ENCODE measurements at regions not wholly inside any gene's neighbourhood (a gene's known extent, or its start where the extent isn't known, plus 50 kb on each side); places are given as distances from the start of the nearest gene placed in this dataset.
"Not testable (repeated sequence)": the region's sequence is repeated elsewhere in the genome, so short reads cannot be mapped to it uniquely, and the experiment has no call there.

GRCh38 chr5:83001796-83002381, 75.3 kb downstream of the TMEM167A start:
- no peak for DNase-seq

- no peak for DNase-seq
Measured at GRCh38 chr5:83000922-83001321, 76.3 kb downstream of the TMEM167A start.

DNA sequence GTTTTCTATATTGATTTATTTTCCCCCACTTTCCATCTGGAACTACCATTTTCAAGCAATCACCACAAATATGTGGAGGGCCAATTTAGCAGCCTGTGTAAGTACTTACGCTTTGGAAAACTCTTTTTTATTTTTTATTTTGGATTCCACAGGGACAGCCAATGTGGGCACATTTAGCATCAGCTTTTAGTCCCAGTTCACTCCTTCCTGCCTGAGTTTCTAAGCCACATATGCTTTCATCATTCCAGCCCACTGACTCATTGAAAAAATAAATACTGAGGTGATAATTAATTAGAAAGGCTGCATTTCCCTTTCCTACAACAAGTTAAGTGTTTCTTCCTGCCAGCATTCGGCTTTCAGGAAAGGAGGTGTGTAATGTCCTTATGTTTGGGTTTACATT, 76.8 kb downstream of the TMEM167A start:
- DNase-seq = no peak

DNA sequence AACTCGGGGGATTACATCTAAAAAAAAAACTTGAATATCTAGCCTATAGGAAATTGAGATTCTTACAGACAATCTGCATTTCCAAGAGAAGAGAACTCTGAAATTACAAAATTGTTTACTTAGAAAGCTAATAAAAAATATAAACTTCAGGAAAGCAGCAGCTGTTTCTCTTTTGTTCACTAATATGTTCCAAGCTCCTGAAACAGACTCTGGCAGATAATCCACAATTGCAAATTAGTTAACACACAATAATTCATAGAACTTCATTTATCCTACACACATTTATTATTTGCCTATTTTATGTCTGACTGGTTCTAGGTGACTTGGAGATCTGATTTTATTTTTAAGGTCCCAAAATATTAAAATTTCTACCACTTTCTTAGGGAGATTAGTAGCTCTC, 83.8 kb downstream of the TMEM167A start:
- DNase-seq = no peak

GRCh38 chr5:82992646-82993045, 84.5 kb downstream of the TMEM167A start:
- DNase-seq = no peak

GRCh38 chr5:82991678-82992323, 85.4 kb downstream of the TMEM167A start:
- DNase-seq = no peak

- DNase-seq = no peak
Measured at GRCh38 chr5:82991059-82991458, 86.1 kb downstream of the TMEM167A start.

DNA sequence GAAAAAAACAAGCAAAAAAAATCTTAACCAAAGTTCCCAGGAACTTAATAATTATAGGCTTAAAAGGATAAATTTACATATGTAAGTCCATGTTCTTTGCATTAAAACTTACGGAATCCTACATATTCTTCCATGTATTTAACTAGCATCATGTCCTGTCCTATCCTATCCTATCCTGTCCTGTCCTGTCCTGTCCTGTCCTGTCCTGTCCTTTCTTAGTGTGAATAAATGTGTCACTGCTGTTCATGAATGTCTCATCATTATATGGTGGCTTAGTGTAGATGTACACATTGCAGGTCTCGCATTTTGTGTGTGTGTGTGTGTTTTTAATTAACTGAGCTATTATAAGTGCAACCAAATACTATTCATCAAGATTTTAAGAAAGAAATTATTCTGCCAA, 90.0 kb downstream of the TMEM167A start:
- no peak for DNase-seq

- DNase-seq = no peak
Measured at GRCh38 chr5:82986404-82986803, 90.8 kb downstream of the TMEM167A start.

- no peak for DNase-seq
Measured at GRCh38 chr5:82985763-82986162, 91.4 kb downstream of the TMEM167A start.

DNA sequence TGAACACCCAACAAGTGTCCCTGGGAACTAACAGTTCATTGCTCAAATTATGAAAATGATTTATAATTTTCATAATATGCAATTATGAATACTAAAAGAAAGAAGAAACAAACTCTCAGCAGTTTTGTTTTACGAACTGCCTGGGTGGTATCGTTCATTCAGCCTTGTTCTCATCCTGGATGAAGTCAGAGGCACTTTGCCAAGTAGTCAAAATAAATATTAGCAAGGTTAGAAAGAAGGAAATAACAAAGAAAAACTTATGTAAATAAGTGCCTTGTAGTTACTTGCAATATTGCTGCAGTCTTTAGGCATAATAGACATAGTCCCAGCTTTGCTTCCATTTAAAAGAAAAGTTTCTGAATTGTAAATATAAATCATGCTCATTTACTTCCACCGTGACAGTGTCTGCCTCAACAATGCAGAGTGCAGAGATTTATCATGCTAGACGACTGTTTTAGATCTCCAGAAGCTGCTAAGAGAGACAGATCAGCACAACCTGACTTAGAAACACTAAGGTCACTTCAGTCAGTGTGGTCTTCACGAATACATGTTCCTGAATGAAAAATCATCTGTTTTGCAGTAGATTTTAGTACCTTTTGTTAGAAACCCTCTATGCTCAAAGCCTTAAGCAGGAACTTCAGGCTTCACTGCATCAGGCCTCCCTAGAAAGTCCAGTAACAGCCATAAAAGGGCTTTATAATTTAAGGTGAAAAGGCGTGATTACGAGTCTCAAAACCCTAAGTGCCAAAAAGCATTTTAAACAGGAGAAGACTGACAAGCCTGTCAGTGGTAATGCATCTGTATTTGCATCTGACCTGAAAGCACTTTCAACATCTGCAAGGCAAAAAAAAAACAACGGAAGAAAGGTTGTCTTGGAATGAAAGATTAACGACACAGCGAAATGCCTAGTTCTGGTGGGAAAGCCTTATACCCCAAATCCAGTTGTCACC, 92.1 kb downstream of the TMEM167A start:
- DNase-seq = no peak

- no peak for DNase-seq
Measured at GRCh38 chr5:82982846-82983245, 94.3 kb downstream of the TMEM167A start.

DNA sequence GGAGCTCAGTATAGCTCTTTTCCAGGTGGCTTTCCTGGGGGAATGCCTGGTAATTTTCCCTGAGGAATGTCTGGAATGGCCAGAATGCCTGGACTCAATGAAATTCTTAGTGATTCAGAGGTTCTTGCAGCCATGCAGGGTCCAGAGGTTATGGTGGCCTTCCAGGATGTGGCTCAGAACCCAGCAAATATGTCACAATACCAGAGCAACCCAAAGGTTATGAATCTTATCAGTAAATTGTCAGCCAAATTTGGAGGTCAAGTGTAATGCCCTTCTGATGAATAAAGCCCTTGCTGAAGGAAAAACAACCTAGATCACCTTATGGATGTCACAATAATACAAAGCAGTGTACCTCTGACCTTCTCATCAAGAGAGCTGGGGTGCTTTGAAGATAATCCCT, 100.3 kb downstream of the TMEM167A start:
- not testable (repeated sequence) for DNase-seq

- DNase-seq = no peak
Measured at GRCh38 chr5:82975812-82976211, 101.4 kb downstream of the TMEM167A start.

DNA sequence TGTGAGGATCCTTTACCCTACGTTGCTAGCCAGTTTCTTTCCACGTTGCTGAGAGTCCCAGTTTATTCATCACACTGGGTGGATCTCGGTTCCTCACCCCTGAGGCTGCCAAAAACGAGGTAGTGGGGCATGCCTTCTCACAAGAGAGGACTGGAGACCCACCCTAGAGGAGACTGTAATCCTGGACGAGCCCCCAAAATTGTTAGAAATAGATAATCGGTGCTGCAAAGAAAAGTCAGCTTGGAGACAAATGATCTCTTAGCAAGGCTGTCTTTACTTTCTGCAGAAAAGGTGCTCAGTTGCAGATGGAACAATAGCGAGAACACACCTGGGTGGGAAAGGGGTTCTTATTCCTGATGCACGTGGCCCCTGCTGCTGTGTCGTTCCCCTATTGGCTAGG, 101.8 kb downstream of the TMEM167A start:
- no peak for DNase-seq

- DNase-seq = not testable (repeated sequence)
Measured at GRCh38 chr5:82974346-82974745, 102.8 kb downstream of the TMEM167A start.

DNA sequence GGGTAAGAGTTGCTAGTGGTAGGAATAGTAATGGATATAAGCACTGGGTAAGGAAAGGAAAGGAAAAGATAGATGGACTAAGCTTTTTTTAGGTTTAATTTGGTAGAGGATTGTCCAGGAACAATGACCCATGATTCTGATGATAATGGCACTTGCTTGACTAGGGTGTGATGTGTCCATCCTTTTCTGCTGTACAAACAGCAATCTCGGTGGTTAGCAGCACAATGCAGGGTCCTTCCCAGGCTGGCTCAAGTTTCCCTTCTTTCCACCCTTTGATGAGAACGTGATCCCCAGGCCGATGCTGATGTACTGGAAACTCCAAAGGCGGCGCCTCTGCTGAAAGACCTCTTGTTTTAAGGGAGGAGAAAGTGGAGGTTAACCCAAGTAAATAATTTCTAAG, 105.3 kb downstream of the TMEM167A start:
- DNase-seq = no peak

DNA sequence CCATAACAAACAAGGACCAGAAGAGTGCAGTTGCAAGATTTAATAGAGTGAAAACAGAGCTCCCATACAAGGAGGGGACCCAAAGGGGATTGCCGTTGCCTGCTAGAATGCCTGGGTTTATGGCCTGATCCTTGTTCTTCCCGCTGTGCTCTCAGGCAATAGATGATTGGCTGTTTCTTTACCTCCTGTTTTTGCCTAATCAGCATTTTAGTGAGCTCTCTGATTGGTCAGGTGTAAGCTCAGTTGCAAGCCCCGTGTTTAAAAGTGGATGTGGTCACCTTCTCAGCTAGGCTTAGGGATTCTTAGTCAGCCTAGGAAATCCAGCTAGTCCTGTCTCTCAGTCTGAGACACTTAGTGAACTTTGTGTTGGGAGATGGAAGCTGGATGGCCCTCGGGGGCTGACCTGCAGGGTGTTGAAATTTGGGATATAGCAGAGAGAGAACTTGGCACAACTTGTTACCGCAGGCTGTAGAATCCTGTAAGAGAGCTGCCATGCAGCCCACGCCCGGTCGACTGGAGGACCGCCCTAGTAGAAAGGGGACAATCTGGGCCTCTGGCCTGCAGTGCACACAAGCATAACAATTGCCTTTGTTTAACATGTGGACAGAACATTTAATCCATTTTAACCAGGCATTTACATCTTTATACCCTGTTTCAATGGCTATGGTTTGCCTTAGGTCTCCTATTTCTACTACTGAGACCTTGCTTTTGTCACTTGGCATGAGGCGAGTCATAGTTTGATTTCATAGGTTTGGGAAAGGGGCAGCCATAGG, 106.0 kb downstream of the TMEM167A start:
- DNase-seq = not testable (repeated sequence)

GRCh38 chr5:82969221-82969976, 107.8 kb downstream of the TMEM167A start:
- DNase-seq = not testable (repeated sequence)

- no peak for DNase-seq
Measured at GRCh38 chr5:82967072-82967471, 110.1 kb downstream of the TMEM167A start.

DNA sequence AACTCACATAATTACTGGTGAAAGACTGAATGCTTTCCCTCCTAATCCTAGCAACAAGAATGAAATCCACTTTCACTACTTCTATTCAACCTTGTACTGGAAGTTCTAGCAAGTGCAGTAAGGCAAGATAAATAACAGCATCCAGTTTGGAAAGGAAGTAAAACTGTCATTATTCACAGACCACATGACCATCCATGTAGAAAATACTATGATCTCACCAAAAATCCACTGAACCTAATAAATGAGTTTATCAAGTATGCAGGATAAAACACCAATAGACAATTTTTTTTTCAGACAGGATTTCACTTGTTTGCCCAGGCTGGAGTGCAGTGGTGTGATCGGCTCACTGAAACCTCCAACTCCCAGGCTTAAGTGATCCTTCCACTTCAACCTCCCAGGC, 117.7 kb downstream of the TMEM167A start:
- no peak for DNase-seq

DNA sequence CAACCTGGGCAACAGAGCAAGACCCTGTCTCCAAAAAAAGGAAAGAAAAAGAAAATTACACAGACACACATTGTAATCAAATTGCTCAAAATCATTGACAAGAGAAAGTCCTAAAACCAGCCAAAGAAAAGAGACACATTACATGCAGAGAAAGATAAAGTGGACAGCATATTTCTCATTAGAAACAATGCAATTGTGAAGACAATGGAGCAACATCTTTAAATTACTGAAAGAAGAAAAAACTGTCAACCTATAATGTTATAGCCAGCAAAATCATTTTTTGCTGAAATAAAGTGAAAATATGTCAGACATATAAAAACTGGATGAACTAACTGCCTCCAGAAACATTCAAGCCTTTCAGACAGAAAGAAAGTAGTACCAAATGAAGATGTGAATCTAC, 120.6 kb downstream of the TMEM167A start:
- no peak for DNase-seq

All from NCI-H524 treated with DMSO at 0.1 percent for 48 hours (cell line).